ENCODE measurements at regions not wholly inside any gene's neighbourhood (a gene's known extent, or its start where the extent isn't known, plus 50 kb on each side); places are given as distances from the start of the nearest gene placed in this dataset.

GRCh38 chr13:29918845-29919244 is 68.4 kb upstream of the UBL3 start:
- Histone ChIP-seq H3K4me2 (ENCODE audit: insufficient read depth, low read length) (no peak overlapping the region), H3K4me1 (replicated peaks in 1 of 2; ENCODE audit: control insufficient read depth in 2 of 2, insufficient read depth in 2 of 2, low read length in 2 of 2) (no peaks in the 10 kb centered on the region; a peak in 2 of 5 replicates), H3K27ac (ENCODE audit: extremely low read depth, low read depth, low read length) (no peak overlapping the region), H3K9ac (ENCODE audit: insufficient read depth in 1 of 2, low read depth in 2 of 2, low read length in 2 of 2) (no peak overlapping the region), H3K79me2 (ENCODE audit: control insufficient read depth, insufficient read depth, low read length) (no peaks in the 10 kb centered on the region), H3K4me3 (no peak overlapping the region), H4K20me1 (replicated peaks; ENCODE audit: control insufficient read depth, insufficient read depth, low read length) (no peaks in the 10 kb centered on the region), H3K36me3 (ENCODE audit: control insufficient read depth, insufficient read depth, low read length) (no peaks in the 10 kb centered on the region), H3K9me1 (ENCODE audit: control insufficient read depth, insufficient read depth, low read length) (no peaks in the 10 kb centered on the region), H3K27me3 (ENCODE audit: control insufficient read depth in 2 of 2, insufficient read depth in 2 of 2, low read length in 2 of 2) (no peaks in the 10 kb centered on the region), H2AFZ (ENCODE audit: low read depth, low read length) (no peak overlapping the region), H3K9me3 (replicated peaks; ENCODE audit: control insufficient read depth, insufficient read depth, low read depth, low read length) (no peaks in the 10 kb centered on the region)
- 3% methylated on average over 4 of the region's 4 CpGs for WGBS (ENCODE audit: insufficient coverage, low coverage, missing lambda C conversion rate)
- ATAC-seq (no peak), FAIRE-seq (no peak), DNase-seq (ENCODE audit: extremely low read depth in 1 of 4, low spot score in 3 of 4) (no peak)
- no TSS peak for BruUV-seq (replicated peaks)
- CTCF ChIA-PET (ENCODE audit: low intra/inter-chr PET ratio) = no interaction called here
- in situ Hi-C loops (cut with MboI) (no loop called here), intact Hi-C loops (cut with micrococcal nuclease) (no loop called here)
- TF ChIP-seq NFYB (IDR thresholded peaks at IDR 0.05; ENCODE audit: extremely low read depth, insufficient read length) = no peak
- no peak for TF ChIP-seq MXI1 (IDR thresholded peaks at IDR 0.05; ENCODE audit: low read depth, low read length)
- TF ChIP-seq RAD51 (IDR thresholded peaks at IDR 0.05; ENCODE audit: borderline replicate concordance, low read depth) = no peak
- TF ChIP-seq JUND (IDR thresholded peaks at IDR 0.05; ENCODE audit: borderline replicate concordance, low read depth, low read length) = no peak
- TF ChIP-seq JUND (tag; IDR thresholded peaks at IDR 0.05; ENCODE audit: borderline replicate concordance, low read depth, low read length) = no peak
- TF ChIP-seq TSC22D4 (tag; IDR thresholded peaks at IDR 0.05) = no peak
- no peak for TF ChIP-seq BDP1 (IDR thresholded peaks at IDR 0.05; ENCODE audit: insufficient read depth, insufficient read length)
- no peak for TF ChIP-seq LCOR (CRISPR knock-in tag; IDR thresholded peaks at IDR 0.05)
- no peak for TF ChIP-seq KDM5B (IDR thresholded peaks at IDR 0.05; ENCODE audit: insufficient replicate concordance, low read depth, low read length)
- no peak for TF ChIP-seq ZC3H4 (CRISPR knock-in tag; IDR thresholded peaks at IDR 0.05; ENCODE audit: borderline replicate concordance)
- TF ChIP-seq E2F3 (CRISPR knock-in tag; IDR thresholded peaks at IDR 0.05) = no peak
- TF ChIP-seq ZNF384 (IDR thresholded peaks at IDR 0.05; ENCODE audit: low read depth, low read length) = no peak
- TF ChIP-seq ZNF584 (CRISPR knock-in tag; IDR thresholded peaks at IDR 0.05; ENCODE audit: low read depth) = no peak
- TF ChIP-seq ZZZ3 (IDR thresholded peaks at IDR 0.05) = no peak
- POLR2A ChIA-PET = no interaction called here
